ENCODE measurements at regions not wholly inside any gene's neighbourhood (a gene's known extent, or its start where the extent isn't known, plus 50 kb on each side); places are given as distances from the start of the nearest gene placed in this dataset.

DNA sequence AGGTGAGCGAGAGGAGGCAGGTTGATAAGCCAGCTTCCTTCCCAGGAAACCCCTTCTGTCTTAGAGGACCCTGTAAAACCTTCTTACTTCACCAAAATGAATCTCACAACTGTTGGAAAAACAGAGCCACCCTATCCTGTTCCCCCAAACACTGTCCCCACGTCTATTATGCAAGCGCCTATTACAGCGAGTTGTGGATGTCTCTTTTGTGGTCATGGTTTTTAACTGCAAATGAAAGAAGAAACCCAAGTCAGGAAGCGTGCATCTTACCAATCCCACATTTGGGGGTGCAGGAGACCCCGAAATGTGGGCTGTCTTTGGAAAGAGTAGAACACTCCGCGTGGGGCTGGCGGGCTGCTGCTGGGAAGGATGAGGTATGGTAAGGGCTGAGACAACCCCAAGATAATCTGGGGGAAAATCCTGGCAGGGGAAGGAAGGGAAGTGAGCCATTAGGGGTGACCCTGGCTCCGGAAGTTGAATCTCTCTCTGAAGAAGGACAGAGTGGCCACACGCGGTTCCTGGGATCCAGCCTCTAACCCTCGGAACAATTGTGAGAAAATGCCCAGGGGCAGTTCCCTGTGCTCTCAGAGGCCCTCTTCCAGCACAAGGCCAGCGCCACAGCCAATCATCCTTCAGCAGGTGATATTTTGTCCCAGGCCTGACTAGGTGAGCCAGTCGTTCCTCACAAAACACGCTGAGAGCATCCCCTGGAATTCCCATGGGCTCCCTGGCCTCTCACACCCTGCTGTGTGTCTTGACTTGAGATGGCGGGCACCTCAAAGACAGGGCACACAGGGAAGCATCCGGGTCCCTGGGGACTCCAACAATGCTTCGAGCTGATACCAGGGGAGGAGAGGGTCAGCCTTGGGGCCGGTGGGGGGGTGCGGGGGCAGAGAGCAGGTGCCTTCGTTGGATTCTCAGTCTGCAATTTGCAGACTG lies 168.5 kb upstream of the IRF2BP2 start:
- peaks cover 20% of the 10 kb centered on the region for H3K4me1 ChIP-seq
- H3K27me3 ChIP-seq (ENCODE audit: low read depth) = peaks cover 8% of the 10 kb centered on the region
- H3K4me3 ChIP-seq = no peak overlapping the region
- ATAC-seq = peak; percentile 43 to 57
- peak; percentile 68 for DNase-seq
- TF ChIP-seq CTCF (IDR thresholded peaks at IDR 0.05) = no peak
- no peaks in the 10 kb centered on the region for H3K36me3 ChIP-seq
- H3K27ac ChIP-seq = peak overlapping the region; percentile 12
- intact Hi-C loops (cut with DNase I) = no loop called here
- no peaks in the 10 kb centered on the region for H3K9me3 ChIP-seq

DNA sequence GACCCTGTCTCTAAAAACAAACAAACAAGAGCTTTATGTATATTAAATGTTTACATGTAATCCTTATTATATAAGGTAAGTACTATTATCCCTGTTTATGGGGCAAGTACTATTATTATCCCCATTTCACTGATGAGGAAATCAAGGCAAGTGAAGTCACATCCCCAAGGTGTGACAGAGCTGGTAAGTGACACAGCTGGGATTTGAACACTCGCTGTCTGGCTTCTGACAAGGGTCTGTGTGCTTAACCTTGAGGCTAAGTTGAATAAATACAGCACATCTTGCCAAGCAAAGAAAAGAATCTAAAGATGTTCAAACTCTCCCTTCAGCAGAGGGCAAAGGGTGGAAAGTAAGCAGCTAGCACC lies 167.9 kb upstream of the IRF2BP2 start:
- no peaks in the 10 kb centered on the region for H3K9me3 ChIP-seq
- ATAC-seq = no peak
- DNase-seq = no peak
- intact Hi-C loops (cut with DNase I) = no loop called here
- no peak overlapping the region for H3K4me3 ChIP-seq
- H3K27ac ChIP-seq = peak overlapping the region; percentile 12
- no peak for TF ChIP-seq CTCF (IDR thresholded peaks at IDR 0.05)
- H3K4me1 ChIP-seq = peaks cover 20% of the 10 kb centered on the region
- H3K27me3 ChIP-seq (ENCODE audit: low read depth) = peaks cover 8% of the 10 kb centered on the region
- no peaks in the 10 kb centered on the region for H3K36me3 ChIP-seq

- peaks cover 8% of the 10 kb centered on the region for H3K27me3 ChIP-seq (ENCODE audit: low read depth)
- intact Hi-C loops (cut with DNase I) = no loop called here
- H3K36me3 ChIP-seq = no peaks in the 10 kb centered on the region
- DNase-seq (peak; percentile 58), ATAC-seq (peak; percentile 2 to 3)
- peaks cover 27% of the 10 kb centered on the region for H3K4me1 ChIP-seq
- no peak for TF ChIP-seq CTCF (IDR thresholded peaks at IDR 0.05)
- no peak overlapping the region for H3K27ac ChIP-seq
- no peaks in the 10 kb centered on the region for H3K9me3 ChIP-seq
- H3K4me3 ChIP-seq = no peak overlapping the region
Measured at GRCh38 chr1:234776876-234777855, 167.2 kb upstream of the IRF2BP2 start.

DNA sequence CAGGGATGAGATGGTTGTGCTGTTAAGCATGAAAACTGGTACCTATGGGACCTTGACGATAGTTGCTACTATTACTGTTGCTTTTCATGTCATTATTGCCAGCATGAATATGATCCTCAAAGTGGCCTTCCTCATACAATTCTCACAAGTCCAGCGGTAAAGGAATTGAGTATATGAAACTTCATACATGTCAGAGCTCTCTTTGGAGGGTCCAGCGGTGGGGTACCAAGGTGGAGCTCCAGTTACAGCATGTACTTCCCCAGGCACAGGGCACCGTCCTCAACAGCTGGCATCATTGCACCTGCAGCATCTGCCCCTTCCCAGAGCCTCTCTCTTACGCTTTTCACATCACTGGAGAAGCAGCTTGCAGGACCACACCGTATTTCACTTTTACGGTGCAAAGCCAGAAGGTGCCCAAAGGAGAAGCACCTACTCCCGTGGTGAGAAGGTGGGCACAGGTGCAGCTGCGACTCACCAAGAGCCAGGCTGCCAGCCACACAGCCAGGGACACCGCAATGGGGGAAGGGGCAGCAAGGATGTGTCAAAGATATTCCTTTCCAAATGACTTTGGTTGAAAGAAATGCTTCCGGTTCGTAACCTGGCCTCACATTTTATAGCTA lies 166.4 kb upstream of the IRF2BP2 start:
- no peak overlapping the region for H3K27ac ChIP-seq
- DNase-seq = peak; percentile 55

More for the DNA sequence above, 166.4 kb upstream of the IRF2BP2 start:
- Histone ChIP-seq H3K9me3 (no peaks in the 10 kb centered on the region), H3K27me3 (ENCODE audit: low read depth) (peaks cover 8% of the 10 kb centered on the region), H3K4me3 (no peak overlapping the region), H3K4me1 (peaks cover 35% of the 10 kb centered on the region), H3K36me3 (no peaks in the 10 kb centered on the region)
- intact Hi-C loops (cut with DNase I) = no loop called here
- no peak for TF ChIP-seq CTCF (IDR thresholded peaks at IDR 0.05)
- no peak for ATAC-seq
